CD14-positive monocyte (primary cell): ENCODE measurements at regions not wholly inside any gene's neighbourhood (a gene's known extent, or its start where the extent isn't known, plus 50 kb on each side); places are given as distances from the start of the nearest gene placed in this dataset.

Experiments
- DNase-seq, 3 donors: peaks; one replicate each; pipeline ENCODE4 v3.0.0-alpha.2; 2011 to 2022
- H2AFZ ChIP-seq: 2 replicates; pipeline ENCODE4 v1.6.0; 2012; ENCODE audit warnings: mild to moderate bottlenecking, low read depth, low read length, inconsistent platforms; ENCODE audit not compliant: insufficient read depth, poor library complexity, severe bottlenecking
- H3K27ac ChIP-seq, 2 donors: 1 replicate in 1 of 2; 2 replicates in 1 of 2; pipeline ENCODE4 v1.5.1; 2012 to 2013; ENCODE audit warnings: low read length in 2 of 2, control low read depth in 1 of 2, inconsistent platforms in 1 of 2, low read depth in 1 of 2, mild to moderate bottlenecking in 1 of 2
- H3K27me3 ChIP-seq, 2 donors: one replicate each; pipeline versions ENCODE4 v1.6.0 to v1.6.1; 2011 to 2013; ENCODE audit warnings: low read length in 2 of 2; ENCODE audit not compliant: control insufficient read depth in 2 of 2, insufficient read depth in 2 of 2
- H3K36me3 ChIP-seq, 2 donors: replicated peaks in 1 of 2; 1 replicate in 1 of 2; 2 replicates in 1 of 2; pipeline versions ENCODE4 v1.5.1 to v1.6.1; 2012 to 2013; ENCODE audit warnings: low read length in 2 of 2, control low read depth in 1 of 2, inconsistent platforms in 1 of 2, mild to moderate bottlenecking in 1 of 2; ENCODE audit not compliant: insufficient read depth in 2 of 2, control insufficient read depth in 1 of 2
- H3K4me1 ChIP-seq, 2 donors: 1 replicate in 1 of 2; 2 replicates in 1 of 2; pipeline versions ENCODE4 v1.5.1 to v1.6.1; 2012 to 2013; ENCODE audit warnings: low read length in 2 of 2, control low read depth in 1 of 2, inconsistent platforms in 1 of 2, mild to moderate bottlenecking in 1 of 2, moderate library complexity in 1 of 2; ENCODE audit not compliant: insufficient read depth in 2 of 2, control insufficient read depth in 1 of 2
- H3K4me2 ChIP-seq: replicated peaks from 2 replicates; pipeline ENCODE3; 2012; ENCODE audit warnings: low read length, moderate library complexity, mild to moderate bottlenecking; ENCODE audit not compliant: poor library complexity, severe bottlenecking; ENCODE audit errors: extremely low read depth
- H3K4me3 ChIP-seq, 3 experiments: fragments of 200-600 bp in 1 of 3; sonication (generic) in 1 of 3; replicated peaks in 1 of 3; 1 replicate in 2 of 3; 2 replicates in 1 of 3; pipeline ENCODE4 v1.5.1; 2011 to 2013; ENCODE audit warnings: low read length in 3 of 3, mild to moderate bottlenecking in 3 of 3, control low read depth in 2 of 3, low read depth in 2 of 3, inconsistent platforms in 1 of 3, moderate library complexity in 1 of 3
- H3K79me2 ChIP-seq: 2 replicates; pipeline ENCODE4 v1.6.0; 2012; ENCODE audit warnings: mild to moderate bottlenecking, control low read depth, inconsistent platforms, low read length, moderate library complexity; ENCODE audit not compliant: insufficient read depth
- H3K9ac ChIP-seq: 2 replicates; pipeline ENCODE4 v1.6.0; 2017; ENCODE audit warnings: low read length, mild to moderate bottlenecking; ENCODE audit not compliant: insufficient read depth, poor library complexity, severe bottlenecking
- H3K9me3 ChIP-seq, 2 donors: replicated peaks in 1 of 2; 1 replicate in 1 of 2; 2 replicates in 1 of 2; pipeline versions ENCODE4 v1.5.1 to v1.6.1; 2012 to 2013; ENCODE audit warnings: low read length in 2 of 2, control low read depth in 1 of 2; ENCODE audit not compliant: control insufficient read depth in 1 of 2, insufficient read depth in 1 of 2
- H4K20me1 ChIP-seq: 2 replicates; pipeline ENCODE4 v1.6.0; 2012; ENCODE audit warnings: mild to moderate bottlenecking, low read length, control low read depth, moderate library complexity; ENCODE audit not compliant: insufficient read depth
- H3K27ac Mint-ChIP-seq, 7 donors: one replicate each; pipeline ENCODE4 v1.8.0; 2020; ENCODE audit warnings: mild to moderate bottlenecking in 7 of 7, mixed read lengths in 7 of 7, moderate library complexity in 6 of 7, inconsistent platforms in 2 of 7
- H3K27me3 Mint-ChIP-seq, 3 donors: one replicate each; pipeline ENCODE4 v1.8.0; 2021 to 2022; ENCODE audit warnings: low read depth in 3 of 3, mild to moderate bottlenecking in 3 of 3, mixed read lengths in 3 of 3, moderate library complexity in 3 of 3, inconsistent platforms in 1 of 3
- H3K36me3 Mint-ChIP-seq, 2 donors: one replicate each; pipeline ENCODE4 v1.8.0; 2020; ENCODE audit warnings: mixed read lengths in 2 of 2, inconsistent platforms in 1 of 2, mild to moderate bottlenecking in 1 of 2
- H3K4me1 Mint-ChIP-seq: one replicate; pipeline ENCODE4 v1.8.0; 2020; ENCODE audit warnings: mild to moderate bottlenecking, mixed read lengths
- H3K4me3 Mint-ChIP-seq, 2 donors: one replicate each; pipeline ENCODE4 v1.8.0; 2020; ENCODE audit warnings: mild to moderate bottlenecking in 2 of 2, mixed read lengths in 2 of 2, moderate library complexity in 1 of 2
- H3K9me3 Mint-ChIP-seq, 7 donors: one replicate each; pipeline ENCODE4 v1.8.0; 2020 to 2022; ENCODE audit warnings: mixed read lengths in 7 of 7, mild to moderate bottlenecking in 6 of 7, moderate library complexity in 6 of 7, inconsistent platforms in 2 of 7
- WGBS: methylation state at CpG from one replicate; pipeline ENCODE4 v1.1.5; 2013; ENCODE audit warnings: missing lambda C conversion rate; ENCODE audit not compliant: insufficient coverage; 5-methylcytosine and 5-hydroxymethylcytosine counted together
- intact Hi-C, 2 donors: fragments of 100-400 bp; cut with micrococcal nuclease; formaldehyde crosslinking; loops; one replicate each; pipeline versions ENCODE4 v1.15.0 to v1.15.1; 2023
- TF ChIP-seq, protein P1 (sequence below): fragments of 200-600 bp; IDR thresholded peaks from one replicate; pipeline ENCODE4 v1.8.0; 2022; ENCODE audit warnings: antibody characterized with exemption, mild to moderate bottlenecking

GRCh38 chr2:58906081-58906645, 665.0 kb upstream of the FANCL start:
- no peaks in the 10 kb centered on the region for H4K20me1 ChIP-seq
- H3K27ac ChIP-seq = no peak overlapping the region
- H3K79me2 ChIP-seq = no peaks in the 10 kb centered on the region
- no peaks in the 10 kb centered on the region for H3K9me3 ChIP-seq
- no peak overlapping the region for H2AFZ ChIP-seq
- Mint-ChIP-seq H3K4me1 (no peaks in the 10 kb centered on the region), H3K4me3 (no peak overlapping the region), H3K36me3 (no peaks in the 10 kb centered on the region), H3K27ac (no peak overlapping the region), H3K9me3 (peaks cover 0 to 4% (median 0%) of the 10 kb centered on the region in 7 donors), H3K27me3 (no peaks in the 10 kb centered on the region)
- no peak overlapping the region for H3K4me2 ChIP-seq
- intact Hi-C loops = no loop called here
- WGBS = 63% methylated on average over 3 of the region's 7 CpGs
- no peaks in the 10 kb centered on the region for H3K36me3 ChIP-seq
- no peak overlapping the region for H3K9ac ChIP-seq
- H3K4me3 ChIP-seq = no peak overlapping the region
- no peak for DNase-seq
- TF ChIP-seq, protein P1, sequence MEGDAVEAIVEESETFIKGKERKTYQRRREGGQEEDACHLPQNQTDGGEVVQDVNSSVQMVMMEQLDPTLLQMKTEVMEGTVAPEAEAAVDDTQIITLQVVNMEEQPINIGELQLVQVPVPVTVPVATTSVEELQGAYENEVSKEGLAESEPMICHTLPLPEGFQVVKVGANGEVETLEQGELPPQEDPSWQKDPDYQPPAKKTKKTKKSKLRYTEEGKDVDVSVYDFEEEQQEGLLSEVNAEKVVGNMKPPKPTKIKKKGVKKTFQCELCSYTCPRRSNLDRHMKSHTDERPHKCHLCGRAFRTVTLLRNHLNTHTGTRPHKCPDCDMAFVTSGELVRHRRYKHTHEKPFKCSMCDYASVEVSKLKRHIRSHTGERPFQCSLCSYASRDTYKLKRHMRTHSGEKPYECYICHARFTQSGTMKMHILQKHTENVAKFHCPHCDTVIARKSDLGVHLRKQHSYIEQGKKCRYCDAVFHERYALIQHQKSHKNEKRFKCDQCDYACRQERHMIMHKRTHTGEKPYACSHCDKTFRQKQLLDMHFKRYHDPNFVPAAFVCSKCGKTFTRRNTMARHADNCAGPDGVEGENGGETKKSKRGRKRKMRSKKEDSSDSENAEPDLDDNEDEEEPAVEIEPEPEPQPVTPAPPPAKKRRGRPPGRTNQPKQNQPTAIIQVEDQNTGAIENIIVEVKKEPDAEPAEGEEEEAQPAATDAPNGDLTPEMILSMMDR = no peak
- no peaks in the 10 kb centered on the region for H3K4me1 ChIP-seq
- no peaks in the 10 kb centered on the region for H3K27me3 ChIP-seq

GRCh38 chr2:58904095-58904494, 663.0 kb upstream of the FANCL start:
- H3K4me1 ChIP-seq = peaks cover 3 to 6% of the 10 kb centered on the region in 2 donors
- no peaks in the 10 kb centered on the region for H3K36me3 ChIP-seq
- no peak overlapping the region for H3K27ac ChIP-seq
- H3K9ac ChIP-seq = no peak overlapping the region
- no peak overlapping the region for H2AFZ ChIP-seq
- H3K4me1 Mint-ChIP-seq = peaks cover 14% of the 10 kb centered on the region
- peaks cover 0 to 2% (median 0%) of the 10 kb centered on the region in 3 donors for H3K27me3 Mint-ChIP-seq
- DNase-seq = no peak
- H3K79me2 ChIP-seq = no peaks in the 10 kb centered on the region
- no CpG with 5 or more reads among the region's 1 CpG for WGBS
- H3K9me3 ChIP-seq = no peaks in the 10 kb centered on the region
- intact Hi-C loops = no loop called here
- TF ChIP-seq, protein P1 = no peak
- no peak overlapping the region for H3K4me3 Mint-ChIP-seq
- no peaks in the 10 kb centered on the region for H4K20me1 ChIP-seq
- H3K36me3 Mint-ChIP-seq = no peaks in the 10 kb centered on the region
- H3K4me3 ChIP-seq = no peak overlapping the region
- H3K27me3 ChIP-seq = no peaks in the 10 kb centered on the region
- H3K4me2 ChIP-seq = no peak overlapping the region
- H3K9me3 Mint-ChIP-seq = peaks cover 0 to 4% (median 0%) of the 10 kb centered on the region in 7 donors
- H3K27ac Mint-ChIP-seq = no peak overlapping the region
